ENCODE measurements at regions not wholly inside any gene's neighbourhood (a gene's known extent, or its start where the extent isn't known, plus 50 kb on each side); places are given as distances from the start of the nearest gene placed in this dataset.

GRCh38 chr2:156935616-156936015 is 321.9 kb upstream of the GALNT5 start (continued):
- no peak for TF ChIP-seq STAT1 (IDR thresholded peaks at IDR 0.05; ENCODE audit: unreplicated experiment)
- TF ChIP-seq, protein P1, sequence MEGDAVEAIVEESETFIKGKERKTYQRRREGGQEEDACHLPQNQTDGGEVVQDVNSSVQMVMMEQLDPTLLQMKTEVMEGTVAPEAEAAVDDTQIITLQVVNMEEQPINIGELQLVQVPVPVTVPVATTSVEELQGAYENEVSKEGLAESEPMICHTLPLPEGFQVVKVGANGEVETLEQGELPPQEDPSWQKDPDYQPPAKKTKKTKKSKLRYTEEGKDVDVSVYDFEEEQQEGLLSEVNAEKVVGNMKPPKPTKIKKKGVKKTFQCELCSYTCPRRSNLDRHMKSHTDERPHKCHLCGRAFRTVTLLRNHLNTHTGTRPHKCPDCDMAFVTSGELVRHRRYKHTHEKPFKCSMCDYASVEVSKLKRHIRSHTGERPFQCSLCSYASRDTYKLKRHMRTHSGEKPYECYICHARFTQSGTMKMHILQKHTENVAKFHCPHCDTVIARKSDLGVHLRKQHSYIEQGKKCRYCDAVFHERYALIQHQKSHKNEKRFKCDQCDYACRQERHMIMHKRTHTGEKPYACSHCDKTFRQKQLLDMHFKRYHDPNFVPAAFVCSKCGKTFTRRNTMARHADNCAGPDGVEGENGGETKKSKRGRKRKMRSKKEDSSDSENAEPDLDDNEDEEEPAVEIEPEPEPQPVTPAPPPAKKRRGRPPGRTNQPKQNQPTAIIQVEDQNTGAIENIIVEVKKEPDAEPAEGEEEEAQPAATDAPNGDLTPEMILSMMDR (conservative IDR thresholded peaks at IDR 0.05; ENCODE audit: low read depth in 2 of 2): no peak
- no peak for TF ChIP-seq ZNF114 (CRISPR knock-in tag; IDR thresholded peaks at IDR 0.05)

- ATAC-seq: no peak
- TF ChIP-seq EZH2 (IDR thresholded peaks at IDR 0.05; ENCODE audit: low read depth, unreplicated experiment) (no peak), NANOG (IDR thresholded peaks at IDR 0.05; ENCODE audit: borderline replicate concordance) (no peak), POLR2AphosphoS5 (IDR thresholded peaks at IDR 0.05; ENCODE audit: low read depth) (no peak)
Measured at GRCh38 chr2:156937430-156937829, 320.1 kb upstream of the GALNT5 start.

DNA sequence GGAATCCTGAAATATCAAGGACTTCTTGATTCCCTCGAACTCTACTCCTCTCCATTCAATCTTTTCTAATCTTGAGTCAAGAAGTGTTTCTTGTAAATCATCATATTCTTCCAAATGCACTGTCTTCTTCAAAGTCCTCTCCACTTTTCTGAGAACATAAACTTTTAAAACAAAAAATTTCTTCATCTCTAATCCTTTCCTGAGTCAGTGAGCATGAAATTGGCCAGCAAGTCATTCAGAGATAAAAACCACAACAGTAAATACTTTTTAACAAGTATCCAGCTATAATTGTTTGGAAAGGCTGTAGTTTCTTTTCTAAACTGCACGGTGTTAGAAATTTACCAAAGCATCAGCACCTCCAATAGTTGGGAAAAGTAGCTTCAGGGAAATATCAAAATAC is 312.6 kb upstream of the GALNT5 start:
- Histone ChIP-seq H4K20me1 (replicated peaks; ENCODE audit: insufficient read depth) (no peaks in the 10 kb centered on the region), H3K79me2 (replicated peaks; ENCODE audit: insufficient read depth) (no peaks in the 10 kb centered on the region), H2AFZ (no peak overlapping the region), H3K4me2 (no peak overlapping the region), H3K27me3 (ENCODE audit: insufficient read depth) (no peaks in the 10 kb centered on the region), H3K4me3 (no peak overlapping the region), H3K9me2 (ENCODE audit: insufficient read depth) (no peaks in the 10 kb centered on the region; the same call in 1 of the 2 replicates), H3F3A (replicated peaks; ENCODE audit: low read depth) (no peaks in the 10 kb centered on the region), H3K27ac (ENCODE audit: low read depth) (no peak overlapping the region), H3K36me3 (ENCODE audit: insufficient read depth) (no peaks in the 10 kb centered on the region), H3K4me1 (ENCODE audit: insufficient read depth) (no peaks in the 10 kb centered on the region)
- Mint-ChIP-seq H3K9me3 (peaks cover under 1% of the 10 kb centered on the region; the same call in 1 of the 3 replicates), H3K4me3 (no peak overlapping the region), H3K4me1 (no peaks in the 10 kb centered on the region), H3K36me3 (ENCODE audit: low read depth) (no peaks in the 10 kb centered on the region), H3K27me3 (ENCODE audit: insufficient read depth, low read depth, poor library complexity) (no peaks in the 10 kb centered on the region), H3K27ac (no peak overlapping the region)
- DNase-seq (ENCODE audit: low spot score) (no peak), ATAC-seq (no peak)
- TF ChIP-seq NANOG (IDR thresholded peaks at IDR 0.05; ENCODE audit: borderline replicate concordance) (no peak), STAT1 (IDR thresholded peaks at IDR 0.05; ENCODE audit: unreplicated experiment) (no peak), EZH2phosphoT487 (IDR thresholded peaks at IDR 0.05; ENCODE audit: unreplicated experiment) (no peak), EZH2 (IDR thresholded peaks at IDR 0.05; ENCODE audit: low read depth, unreplicated experiment) (no peak)
- TF ChIP-seq, protein P2, sequence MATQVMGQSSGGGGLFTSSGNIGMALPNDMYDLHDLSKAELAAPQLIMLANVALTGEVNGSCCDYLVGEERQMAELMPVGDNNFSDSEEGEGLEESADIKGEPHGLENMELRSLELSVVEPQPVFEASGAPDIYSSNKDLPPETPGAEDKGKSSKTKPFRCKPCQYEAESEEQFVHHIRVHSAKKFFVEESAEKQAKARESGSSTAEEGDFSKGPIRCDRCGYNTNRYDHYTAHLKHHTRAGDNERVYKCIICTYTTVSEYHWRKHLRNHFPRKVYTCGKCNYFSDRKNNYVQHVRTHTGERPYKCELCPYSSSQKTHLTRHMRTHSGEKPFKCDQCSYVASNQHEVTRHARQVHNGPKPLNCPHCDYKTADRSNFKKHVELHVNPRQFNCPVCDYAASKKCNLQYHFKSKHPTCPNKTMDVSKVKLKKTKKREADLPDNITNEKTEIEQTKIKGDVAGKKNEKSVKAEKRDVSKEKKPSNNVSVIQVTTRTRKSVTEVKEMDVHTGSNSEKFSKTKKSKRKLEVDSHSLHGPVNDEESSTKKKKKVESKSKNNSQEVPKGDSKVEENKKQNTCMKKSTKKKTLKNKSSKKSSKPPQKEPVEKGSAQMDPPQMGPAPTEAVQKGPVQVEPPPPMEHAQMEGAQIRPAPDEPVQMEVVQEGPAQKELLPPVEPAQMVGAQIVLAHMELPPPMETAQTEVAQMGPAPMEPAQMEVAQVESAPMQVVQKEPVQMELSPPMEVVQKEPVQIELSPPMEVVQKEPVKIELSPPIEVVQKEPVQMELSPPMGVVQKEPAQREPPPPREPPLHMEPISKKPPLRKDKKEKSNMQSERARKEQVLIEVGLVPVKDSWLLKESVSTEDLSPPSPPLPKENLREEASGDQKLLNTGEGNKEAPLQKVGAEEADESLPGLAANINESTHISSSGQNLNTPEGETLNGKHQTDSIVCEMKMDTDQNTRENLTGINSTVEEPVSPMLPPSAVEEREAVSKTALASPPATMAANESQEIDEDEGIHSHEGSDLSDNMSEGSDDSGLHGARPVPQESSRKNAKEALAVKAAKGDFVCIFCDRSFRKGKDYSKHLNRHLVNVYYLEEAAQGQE (IDR thresholded peaks at IDR 0.05; ENCODE audit: unreplicated experiment): no peak
- TF ChIP-seq, protein P3, sequence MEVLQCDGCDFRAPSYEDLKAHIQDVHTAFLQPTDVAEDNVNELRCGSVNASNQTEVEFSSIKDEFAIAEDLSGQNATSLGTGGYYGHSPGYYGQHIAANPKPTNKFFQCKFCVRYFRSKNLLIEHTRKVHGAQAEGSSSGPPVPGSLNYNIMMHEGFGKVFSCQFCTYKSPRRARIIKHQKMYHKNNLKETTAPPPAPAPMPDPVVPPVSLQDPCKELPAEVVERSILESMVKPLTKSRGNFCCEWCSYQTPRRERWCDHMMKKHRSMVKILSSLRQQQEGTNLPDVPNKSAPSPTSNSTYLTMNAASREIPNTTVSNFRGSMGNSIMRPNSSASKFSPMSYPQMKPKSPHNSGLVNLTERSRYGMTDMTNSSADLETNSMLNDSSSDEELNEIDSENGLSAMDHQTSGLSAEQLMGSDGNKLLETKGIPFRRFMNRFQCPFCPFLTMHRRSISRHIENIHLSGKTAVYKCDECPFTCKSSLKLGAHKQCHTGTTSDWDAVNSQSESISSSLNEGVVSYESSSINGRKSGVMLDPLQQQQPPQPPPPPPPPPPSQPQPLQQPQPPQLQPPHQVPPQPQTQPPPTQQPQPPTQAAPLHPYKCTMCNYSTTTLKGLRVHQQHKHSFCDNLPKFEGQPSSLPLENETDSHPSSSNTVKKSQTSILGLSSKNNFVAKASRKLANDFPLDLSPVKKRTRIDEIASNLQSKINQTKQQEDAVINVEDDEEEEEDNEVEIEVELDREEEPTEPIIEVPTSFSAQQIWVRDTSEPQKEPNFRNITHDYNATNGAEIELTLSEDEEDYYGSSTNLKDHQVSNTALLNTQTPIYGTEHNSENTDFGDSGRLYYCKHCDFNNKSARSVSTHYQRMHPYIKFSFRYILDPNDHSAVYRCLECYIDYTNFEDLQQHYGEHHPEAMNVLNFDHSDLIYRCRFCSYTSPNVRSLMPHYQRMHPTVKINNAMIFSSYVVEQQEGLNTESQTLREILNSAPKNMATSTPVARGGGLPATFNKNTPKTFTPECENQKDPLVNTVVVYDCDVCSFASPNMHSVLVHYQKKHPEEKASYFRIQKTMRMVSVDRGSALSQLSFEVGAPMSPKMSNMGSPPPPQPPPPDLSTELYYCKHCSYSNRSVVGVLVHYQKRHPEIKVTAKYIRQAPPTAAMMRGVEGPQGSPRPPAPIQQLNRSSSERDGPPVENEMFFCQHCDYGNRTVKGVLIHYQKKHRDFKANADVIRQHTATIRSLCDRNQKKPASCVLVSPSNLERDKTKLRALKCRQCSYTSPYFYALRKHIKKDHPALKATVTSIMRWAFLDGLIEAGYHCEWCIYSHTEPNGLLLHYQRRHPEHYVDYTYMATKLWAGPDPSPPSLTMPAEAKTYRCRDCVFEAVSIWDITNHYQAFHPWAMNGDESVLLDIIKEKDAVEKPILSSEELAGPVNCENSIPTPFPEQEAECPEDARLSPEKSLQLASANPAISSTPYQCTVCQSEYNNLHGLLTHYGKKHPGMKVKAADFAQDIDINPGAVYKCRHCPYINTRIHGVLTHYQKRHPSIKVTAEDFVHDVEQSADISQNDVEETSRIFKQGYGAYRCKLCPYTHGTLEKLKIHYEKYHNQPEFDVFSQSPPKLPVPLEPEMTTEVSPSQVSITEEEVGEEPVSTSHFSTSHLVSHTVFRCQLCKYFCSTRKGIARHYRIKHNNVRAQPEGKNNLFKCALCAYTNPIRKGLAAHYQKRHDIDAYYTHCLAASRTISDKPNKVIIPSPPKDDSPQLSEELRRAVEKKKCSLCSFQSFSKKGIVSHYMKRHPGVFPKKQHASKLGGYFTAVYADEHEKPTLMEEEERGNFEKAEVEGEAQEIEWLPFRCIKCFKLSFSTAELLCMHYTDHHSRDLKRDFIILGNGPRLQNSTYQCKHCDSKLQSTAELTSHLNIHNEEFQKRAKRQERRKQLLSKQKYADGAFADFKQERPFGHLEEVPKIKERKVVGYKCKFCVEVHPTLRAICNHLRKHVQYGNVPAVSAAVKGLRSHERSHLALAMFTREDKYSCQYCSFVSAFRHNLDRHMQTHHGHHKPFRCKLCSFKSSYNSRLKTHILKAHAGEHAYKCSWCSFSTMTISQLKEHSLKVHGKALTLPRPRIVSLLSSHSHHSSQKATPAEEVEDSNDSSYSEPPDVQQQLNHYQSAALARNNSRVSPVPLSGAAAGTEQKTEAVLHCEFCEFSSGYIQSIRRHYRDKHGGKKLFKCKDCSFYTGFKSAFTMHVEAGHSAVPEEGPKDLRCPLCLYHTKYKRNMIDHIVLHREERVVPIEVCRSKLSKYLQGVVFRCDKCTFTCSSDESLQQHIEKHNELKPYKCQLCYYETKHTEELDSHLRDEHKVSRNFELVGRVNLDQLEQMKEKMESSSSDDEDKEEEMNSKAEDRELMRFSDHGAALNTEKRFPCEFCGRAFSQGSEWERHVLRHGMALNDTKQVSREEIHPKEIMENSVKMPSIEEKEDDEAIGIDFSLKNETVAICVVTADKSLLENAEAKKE (CRISPR knock-in tag; IDR thresholded peaks at IDR 0.05): no peak

More at GRCh38 chr2:156937430-156937829, 320.1 kb upstream of the GALNT5 start:
- H3K4me1 ChIP-seq (ENCODE audit: insufficient read depth): no peaks in the 10 kb centered on the region
- H3K9me3 Mint-ChIP-seq: no peaks in the 10 kb centered on the region
- H3K9me2 ChIP-seq (ENCODE audit: insufficient read depth): peaks cover 6% of the 10 kb centered on the region; the same call in 1 of the 2 replicates
- no peaks in the 10 kb centered on the region for H4K20me1 ChIP-seq (replicated peaks; ENCODE audit: insufficient read depth)
- no peak overlapping the region for H2AFZ ChIP-seq
- H3K4me1 Mint-ChIP-seq: peaks cover 6% of the 10 kb centered on the region; the same call in 2 of the 3 replicates
- H3K36me3 Mint-ChIP-seq (ENCODE audit: low read depth): no peaks in the 10 kb centered on the region
- H3K27ac Mint-ChIP-seq: no peak overlapping the region
- H3K79me2 ChIP-seq (replicated peaks; ENCODE audit: insufficient read depth): no peaks in the 10 kb centered on the region
- no peaks in the 10 kb centered on the region for H3K27me3 Mint-ChIP-seq (ENCODE audit: insufficient read depth, low read depth, poor library complexity)
- H3K36me3 ChIP-seq (ENCODE audit: insufficient read depth): no peaks in the 10 kb centered on the region
- no peak overlapping the region for H3K4me2 ChIP-seq
- H3F3A ChIP-seq (replicated peaks; ENCODE audit: low read depth): no peaks in the 10 kb centered on the region
- DNase-seq (ENCODE audit: low spot score): no peak
- H3K27ac ChIP-seq (ENCODE audit: low read depth): no peak overlapping the region
- no peak overlapping the region for H3K4me3 Mint-ChIP-seq
- no peaks in the 10 kb centered on the region for H3K27me3 ChIP-seq (ENCODE audit: insufficient read depth)
- no peak overlapping the region for H3K4me3 ChIP-seq
